Psoas muscle (tissue), 7 donors: ENCODE measurements at regions not wholly inside any gene's neighbourhood (a gene's known extent, or its start where the extent isn't known, plus 50 kb on each side); places are given as distances from the start of the nearest gene placed in this dataset.

Experiments used
- ATAC-seq, 4 donors: fragments of 200-7000 bp; cut with Tn5 transposase; one replicate each; pipeline ENCODE4 v1.9.1; 2020; ENCODE audit warnings: moderate library complexity in 3 of 4, mild to moderate bottlenecking in 2 of 4
- DNase-seq, 2 donors: peaks; one replicate each; pipeline ENCODE4 v3.0.0-alpha.2; 2020
- H3K27ac ChIP-seq: fragments of 200-600 bp; one replicate; pipeline ENCODE4 v1.8.0; 2022
- H3K27me3 ChIP-seq, 3 donors: fragments of 200-600 bp in 1 of 3; one replicate each; pipeline versions ENCODE4 v1.6.1 to v1.8.0; 2013 to 2022; ENCODE audit warnings: low read length in 2 of 3, mild to moderate bottlenecking in 2 of 3, moderate library complexity in 1 of 3; ENCODE audit not compliant: insufficient read depth in 3 of 3
- H3K36me3 ChIP-seq, 2 donors: fragments of 200-600 bp in 1 of 2; one replicate each; pipeline versions ENCODE4 v1.6.1 to v1.8.0; 2013 to 2022; ENCODE audit warnings: low read depth in 1 of 2, mild to moderate bottlenecking in 1 of 2, moderate library complexity in 1 of 2; ENCODE audit not compliant: insufficient read depth in 1 of 2
- H3K4me1 ChIP-seq: fragments of 200-600 bp; one replicate; pipeline ENCODE4 v1.8.0; 2022
- H3K4me3 ChIP-seq: fragments of 200-600 bp; one replicate; pipeline ENCODE4 v1.8.0; 2022; ENCODE audit warnings: mild to moderate bottlenecking
- H3K9me3 ChIP-seq: fragments of 200-600 bp; one replicate; pipeline ENCODE4 v1.8.0; 2022
- WGBS, 3 donors: extraction: QIAGEN DNeasy Blood & Tissue Kit; methylation state at CpG; one replicate each; pipeline versions ENCODE4 v1.1.6 to v1.1.7; 2013; 5-methylcytosine and 5-hydroxymethylcytosine counted together
- intact Hi-C, 2 donors: fragments of 100-400 bp; cut with DNase I; formaldehyde crosslinking; loops; one replicate each; pipeline versions ENCODE4 v1.11.0 to v1.14.2; 2022
- TF ChIP-seq, protein P1 (sequence below): fragments of 200-600 bp; IDR thresholded peaks from one replicate; pipeline ENCODE4 v1.8.0; 2022; ENCODE audit warnings: antibody characterized with exemption
- donor health status: healthy with polysubstance abuse.
- donor health status: DM: no; HTN: no; CAD: no; lungs with moderate emphysema.
- donor health status: Bipolar disorder and iron deficiency.
- donor health status: healthy.
- donor health status: DM: yes; HTN: yes; CAD: no.
- donor health status: DM: no; HTN: no; CAD: no.
- donor health status: DM: yes; HTN: yes; CAD: no.

DNA sequence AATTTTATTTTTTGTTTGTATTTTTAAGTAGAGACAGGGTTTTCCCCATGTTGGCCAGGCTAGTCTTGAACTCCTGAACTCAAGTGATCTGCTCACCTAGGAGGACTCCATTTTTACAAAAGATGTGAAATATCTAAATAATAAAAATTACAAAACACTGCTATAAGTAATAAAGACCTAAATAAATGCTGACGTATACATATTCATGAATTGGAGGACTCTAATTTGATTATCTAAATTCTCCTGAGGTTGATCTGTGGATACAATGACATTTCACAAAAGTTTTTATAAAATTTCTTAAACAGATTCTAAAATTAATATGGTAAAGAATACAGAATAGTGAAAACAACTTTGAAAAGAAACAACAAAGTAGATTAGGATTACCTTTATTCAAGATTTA is 1224.0 kb downstream of the SLC16A7 start:
- intact Hi-C loops = no loop called here
- no peak overlapping the region for H3K27ac ChIP-seq
- DNase-seq (no peak), ATAC-seq (no peak)
- no peak overlapping the region for H3K4me3 ChIP-seq
- TF ChIP-seq, protein P1, sequence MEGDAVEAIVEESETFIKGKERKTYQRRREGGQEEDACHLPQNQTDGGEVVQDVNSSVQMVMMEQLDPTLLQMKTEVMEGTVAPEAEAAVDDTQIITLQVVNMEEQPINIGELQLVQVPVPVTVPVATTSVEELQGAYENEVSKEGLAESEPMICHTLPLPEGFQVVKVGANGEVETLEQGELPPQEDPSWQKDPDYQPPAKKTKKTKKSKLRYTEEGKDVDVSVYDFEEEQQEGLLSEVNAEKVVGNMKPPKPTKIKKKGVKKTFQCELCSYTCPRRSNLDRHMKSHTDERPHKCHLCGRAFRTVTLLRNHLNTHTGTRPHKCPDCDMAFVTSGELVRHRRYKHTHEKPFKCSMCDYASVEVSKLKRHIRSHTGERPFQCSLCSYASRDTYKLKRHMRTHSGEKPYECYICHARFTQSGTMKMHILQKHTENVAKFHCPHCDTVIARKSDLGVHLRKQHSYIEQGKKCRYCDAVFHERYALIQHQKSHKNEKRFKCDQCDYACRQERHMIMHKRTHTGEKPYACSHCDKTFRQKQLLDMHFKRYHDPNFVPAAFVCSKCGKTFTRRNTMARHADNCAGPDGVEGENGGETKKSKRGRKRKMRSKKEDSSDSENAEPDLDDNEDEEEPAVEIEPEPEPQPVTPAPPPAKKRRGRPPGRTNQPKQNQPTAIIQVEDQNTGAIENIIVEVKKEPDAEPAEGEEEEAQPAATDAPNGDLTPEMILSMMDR = no peak
- WGBS, 3 donors = 85 to 92% (median 85%) methylated on average over 1 of the region's 1 CpG
- H3K9me3 ChIP-seq = no peaks in the 10 kb centered on the region
- H3K36me3 ChIP-seq = no peaks in the 10 kb centered on the region
- H3K4me1 ChIP-seq = no peaks in the 10 kb centered on the region
- H3K27me3 ChIP-seq = no peaks in the 10 kb centered on the region

- H3K4me1 ChIP-seq = no peaks in the 10 kb centered on the region
- no peaks in the 10 kb centered on the region for H3K27me3 ChIP-seq
- DNase-seq (no peak), ATAC-seq (no peak)
- no peaks in the 10 kb centered on the region for H3K36me3 ChIP-seq
- intact Hi-C loops = no loop called here
- WGBS, 3 donors = 53 to 61% (median 59%) methylated on average over 4 of the region's 4 CpGs
- no peak overlapping the region for H3K4me3 ChIP-seq
- H3K9me3 ChIP-seq = no peaks in the 10 kb centered on the region
- TF ChIP-seq, protein P1 = no peak
- no peak overlapping the region for H3K27ac ChIP-seq
These were observed 1226.8 kb downstream of the SLC16A7 start for GRCh38 chr12:60822580-60822979.

DNA sequence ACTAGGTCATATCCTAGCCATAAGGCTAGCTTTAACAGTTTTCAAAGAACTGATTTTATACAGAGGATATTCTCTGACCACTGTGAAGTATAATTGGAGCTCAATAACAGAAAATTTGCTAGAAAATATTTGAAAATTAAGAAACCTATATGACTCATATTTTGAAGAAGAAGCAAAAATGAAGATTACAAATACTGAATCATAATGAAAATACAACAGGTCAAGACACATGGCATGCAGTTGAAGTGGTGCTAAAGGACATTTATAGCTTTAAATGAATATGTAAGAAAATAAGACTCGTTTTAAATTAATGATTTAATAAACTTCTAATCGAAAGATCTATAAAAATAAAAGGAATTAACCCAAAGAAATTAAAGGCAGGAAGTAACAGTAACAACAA is 1234.6 kb downstream of the SLC16A7 start:
- Histone ChIP-seq H3K9me3 (no peaks in the 10 kb centered on the region), H3K27me3 (no peaks in the 10 kb centered on the region), H3K36me3 (no peaks in the 10 kb centered on the region), H3K4me1 (no peaks in the 10 kb centered on the region), H3K4me3 (no peak overlapping the region), H3K27ac (no peak overlapping the region)
- WGBS, 3 donors = 65 to 78% (median 77%) methylated on average over 2 of the region's 2 CpGs
- intact Hi-C loops = no loop called here
- TF ChIP-seq, protein P1 = no peak
- no peak for ATAC-seq
- no peak for DNase-seq

GRCh38 chr12:60832290-60832689 is 1236.5 kb downstream of the SLC16A7 start:
- intact Hi-C loops = no loop called here
- no peaks in the 10 kb centered on the region for H3K9me3 ChIP-seq
- ATAC-seq = no peak
- H3K36me3 ChIP-seq = no peaks in the 10 kb centered on the region
- TF ChIP-seq, protein P1 = no peak
- H3K27ac ChIP-seq = no peak overlapping the region
- H3K4me3 ChIP-seq = no peak overlapping the region
- no peaks in the 10 kb centered on the region for H3K27me3 ChIP-seq
- no peaks in the 10 kb centered on the region for H3K4me1 ChIP-seq
- DNase-seq = no peak
- 70 to 80% (median 74%) methylated on average over 4 of the region's 4 CpGs for WGBS, 3 donors

DNA sequence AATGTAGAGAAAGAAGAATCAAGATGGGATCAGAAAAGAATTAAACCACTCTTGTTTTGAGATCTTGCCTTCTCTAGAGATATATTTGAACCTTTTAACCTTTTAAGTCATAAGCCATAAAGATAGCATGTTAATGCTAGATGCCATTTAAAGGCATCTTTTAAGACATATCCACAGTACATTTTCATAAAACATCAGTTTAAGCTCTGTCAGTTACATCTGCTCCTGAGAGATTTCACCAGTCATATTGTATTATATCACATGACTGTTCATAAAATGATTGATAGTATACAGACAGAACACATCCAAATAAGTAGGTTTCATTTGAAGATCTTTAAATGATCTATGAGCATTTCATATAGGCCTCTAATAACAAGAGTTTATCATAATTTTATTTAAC is 1238.5 kb downstream of the SLC16A7 start:
- ATAC-seq = no peak
- Histone ChIP-seq H3K27me3 (no peaks in the 10 kb centered on the region), H3K9me3 (no peaks in the 10 kb centered on the region), H3K27ac (no peak overlapping the region), H3K4me3 (no peak overlapping the region), H3K36me3 (no peaks in the 10 kb centered on the region), H3K4me1 (no peaks in the 10 kb centered on the region)
- TF ChIP-seq, protein P1 = no peak
- intact Hi-C loops = no loop called here
- DNase-seq = no peak
